Right atrium auricular region (tissue), 2 donors: ENCODE measurements at regions not wholly inside any gene's neighbourhood (a gene's known extent, or its start where the extent isn't known, plus 50 kb on each side); places are given as distances from the start of the nearest gene placed in this dataset.
"Not testable (repeated sequence)": the region's sequence is repeated elsewhere in the genome, so short reads cannot be mapped to it uniquely, and the experiment has no call there.

Source experiments
- DNase-seq: peaks from one replicate; pipeline ENCODE4 v3.0.0-alpha.2; 2019; ENCODE audit warnings: low spot score
- H3K27ac ChIP-seq, 2 donors: fragments of 200-600 bp; sonication (generic); 1 replicate in 1 of 2; 2 replicates in 1 of 2; pipeline ENCODE4 v1.5.1; 2016 to 2019
- H3K27me3 ChIP-seq, 2 donors: fragments of 200-600 bp; sonication (generic); one replicate each; pipeline versions ENCODE4 v1.5.1 to v1.6.0; 2017 to 2019
- H3K36me3 ChIP-seq: fragments of 200-600 bp; sonication (generic); one replicate; pipeline ENCODE4 v1.5.1; 2016
- H3K4me1 ChIP-seq, 2 donors: fragments of 200-600 bp; sonication (generic); one replicate each; pipeline versions ENCODE4 v1.5.1 to v1.6.0; 2017 to 2019
- H3K4me3 ChIP-seq, 2 donors: fragments of 200-600 bp; sonication (generic); 1 replicate in 1 of 2; 2 replicates in 1 of 2; pipeline ENCODE4 v1.5.1; 2017 to 2019; ENCODE audit warnings: mild to moderate bottlenecking in 1 of 2, moderate library complexity in 1 of 2
- H3K9me3 ChIP-seq, 2 donors: fragments of 200-600 bp; sonication (generic); one replicate each; pipeline ENCODE4 v1.5.1; 2019
- CTCF ChIP-seq, 2 donors: fragments of 200-600 bp; sonication (generic); IDR thresholded peaks; one replicate each; pipeline ENCODE4 v1.5.1; 2019; ENCODE audit warnings: antibody characterized with exemption in 2 of 2

GRCh38 chr6:28816909-28817807 lies 106.6 kb downstream of the TRIM27 start:
- no peaks in the 10 kb centered on the region for H3K9me3 ChIP-seq
- H3K36me3 ChIP-seq: no peaks in the 10 kb centered on the region
- peaks cover 19 to 47% of the 10 kb centered on the region in 2 donors for H3K27me3 ChIP-seq
- H3K4me3 ChIP-seq: no peak overlapping the region
- no peak for DNase-seq
- no peaks in the 10 kb centered on the region for H3K4me1 ChIP-seq
- no peak overlapping the region for H3K27ac ChIP-seq
- no peak for TF ChIP-seq CTCF (IDR thresholded peaks at IDR 0.05)

- no peak for DNase-seq
- Histone ChIP-seq H3K4me3 (no peak overlapping the region), H3K27ac (no peak overlapping the region), H3K4me1 (no peaks in the 10 kb centered on the region), H3K27me3 (peaks cover 19 to 43% of the 10 kb centered on the region in 2 donors), H3K36me3 (no peaks in the 10 kb centered on the region), H3K9me3 (no peaks in the 10 kb centered on the region)
- TF ChIP-seq CTCF (IDR thresholded peaks at IDR 0.05): no peak
Observed at GRCh38 chr6:28817808-28818145, 106.0 kb downstream of the TRIM27 start.

- Histone ChIP-seq H3K27me3 (peaks cover 15 to 18% of the 10 kb centered on the region in 2 donors), H3K9me3 (no peaks in the 10 kb centered on the region), H3K36me3 (no peaks in the 10 kb centered on the region), H3K4me1 (peaks cover 0 to 11% of the 10 kb centered on the region in 2 donors), H3K4me3 (no peak overlapping the region), H3K27ac (no peak overlapping the region)
- no peak for TF ChIP-seq CTCF (IDR thresholded peaks at IDR 0.05)
- no peak for DNase-seq
Observed at GRCh38 chr6:28824793-28825731, 98.7 kb downstream of the TRIM27 start.

GRCh38 chr6:28825732-28826293 lies 98.0 kb downstream of the TRIM27 start:
- Histone ChIP-seq H3K27ac (no peak overlapping the region), H3K4me3 (no peak overlapping the region), H3K4me1 (peaks cover 0 to 11% of the 10 kb centered on the region in 2 donors), H3K36me3 (no peaks in the 10 kb centered on the region), H3K9me3 (no peaks in the 10 kb centered on the region), H3K27me3 (peaks cover 15 to 18% of the 10 kb centered on the region in 2 donors)
- no peak for TF ChIP-seq CTCF (IDR thresholded peaks at IDR 0.05)
- DNase-seq: no peak

- H3K27me3 ChIP-seq, H3K4me3 ChIP-seq, H3K27ac ChIP-seq, H3K36me3 ChIP-seq, DNase-seq, H3K9me3 ChIP-seq, H3K4me1 ChIP-seq: not testable (repeated sequence)
Observed at GRCh38 chr6:28831683-28832082, 92.1 kb downstream of the TRIM27 start.

- not testable (repeated sequence) for H3K9me3 ChIP-seq, H3K4me3 ChIP-seq, H3K36me3 ChIP-seq, H3K27ac ChIP-seq, H3K27me3 ChIP-seq, DNase-seq
- H3K4me1 ChIP-seq: peaks cover 0 to 21% of the 10 kb centered on the region in 2 donors
Observed at GRCh38 chr6:28836703-28837102, 87.1 kb downstream of the TRIM27 start.
